KG1 (cell line): ENCODE measurements at regions not wholly inside any gene's neighbourhood (a gene's known extent, or its start where the extent isn't known, plus 50 kb on each side); places are given as distances from the start of the nearest gene placed in this dataset.

Experiments
- DNase-seq: peaks from one replicate; lab custom pipeline; 2025; lab: John Stamatoyannopoulos, UW

DNA sequence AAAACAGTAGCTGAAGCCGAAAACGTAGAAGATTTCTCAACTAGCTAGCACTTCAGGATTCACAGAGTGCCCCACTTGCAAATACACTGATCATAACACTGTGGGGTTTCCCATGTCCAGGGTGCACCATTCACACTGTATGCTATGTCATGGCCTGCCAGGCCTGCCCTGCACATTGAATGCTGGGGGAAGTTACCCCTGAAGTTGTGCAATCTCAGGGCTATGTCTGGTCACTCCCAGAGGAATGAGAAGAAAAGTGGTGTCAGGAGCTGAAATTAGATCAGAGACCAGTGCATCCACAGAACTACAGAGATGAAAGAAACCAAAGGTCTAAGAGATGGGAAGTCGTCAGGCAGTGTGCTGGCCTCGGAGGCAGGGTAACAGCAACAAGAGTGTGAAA, 196.8 kb downstream of the RAP2A start:
- DNase-seq = no peak

GRCh38 chr13:97631158-97631557, 197.2 kb downstream of the RAP2A start:
- no peak for DNase-seq

- no peak for DNase-seq
Measured at GRCh38 chr13:97639236-97639635, 205.3 kb downstream of the RAP2A start.

- no peak for DNase-seq
Measured at GRCh38 chr13:97640268-97640667, 206.3 kb downstream of the RAP2A start.

DNA sequence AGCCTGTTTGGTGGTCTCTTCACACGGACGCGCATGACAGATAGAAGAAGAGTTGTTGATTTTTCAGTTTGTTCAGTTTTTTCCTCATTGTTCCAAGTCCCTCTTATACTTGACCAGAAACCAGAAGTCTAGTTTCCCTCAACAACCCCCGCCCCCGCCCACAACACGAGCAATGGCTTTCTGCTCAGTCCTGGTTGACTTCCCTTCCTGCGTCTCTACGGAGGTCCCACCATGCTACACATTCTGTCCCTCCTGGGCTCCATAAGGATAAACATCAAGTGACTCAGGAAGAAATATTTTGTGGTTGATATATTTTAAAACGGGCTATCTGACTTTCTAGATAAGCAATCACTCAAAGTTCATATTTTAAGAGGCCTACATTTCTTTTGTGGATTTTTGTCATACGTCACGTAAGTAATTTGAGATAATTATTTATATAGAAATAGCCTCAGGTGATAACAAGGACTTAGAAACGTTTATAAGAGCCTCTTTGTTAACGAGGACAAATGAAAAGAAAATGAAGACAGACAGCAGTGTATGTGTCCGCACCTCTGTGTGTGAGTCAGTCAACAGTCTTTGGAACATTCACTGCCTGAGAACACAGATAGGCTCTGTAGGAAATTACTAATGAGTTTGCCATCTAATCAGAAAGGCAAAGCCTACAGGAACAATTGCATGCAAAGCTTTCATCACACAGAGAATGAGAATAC, 214.4 kb downstream of the RAP2A start:
- no peak for DNase-seq

GRCh38 chr13:97648881-97649224, 214.9 kb downstream of the RAP2A start:
- no peak for DNase-seq

DNA sequence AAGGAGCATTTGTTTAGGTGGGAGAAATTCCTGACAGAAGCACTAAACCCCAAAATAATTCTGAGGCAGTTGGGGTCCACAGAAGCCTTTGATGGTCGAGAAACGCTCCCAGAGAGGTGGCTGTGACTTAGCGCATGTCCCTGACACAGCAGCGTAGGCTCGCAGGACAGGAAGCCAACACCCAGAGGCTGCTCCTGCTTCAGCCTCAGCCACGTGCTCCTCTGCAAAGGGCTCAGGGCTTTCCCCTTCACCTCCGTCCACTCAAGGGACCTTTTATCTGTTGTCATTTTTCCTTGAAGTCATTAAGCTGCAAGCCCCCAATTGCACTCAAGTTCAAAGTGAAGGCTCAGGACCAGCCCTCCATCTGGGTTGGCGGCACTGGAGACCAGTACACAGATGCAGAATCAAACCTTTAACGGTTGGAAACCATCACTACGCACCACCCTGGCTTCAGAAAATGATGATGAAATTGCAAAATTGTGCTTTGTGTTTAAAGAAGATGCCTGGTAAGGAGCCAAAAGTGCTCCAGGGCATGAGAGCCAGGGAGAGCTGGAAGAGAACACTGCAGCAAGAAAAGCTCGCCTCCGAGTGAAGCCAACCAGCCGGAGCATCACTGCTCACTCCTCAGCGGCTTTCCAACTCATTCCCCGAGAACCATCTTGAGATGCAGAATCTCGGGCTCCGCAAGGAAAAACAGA, 219.6 kb downstream of the RAP2A start:
- DNase-seq = no peak

GRCh38 chr13:97654236-97654635, 220.3 kb downstream of the RAP2A start:
- DNase-seq = no peak

DNA sequence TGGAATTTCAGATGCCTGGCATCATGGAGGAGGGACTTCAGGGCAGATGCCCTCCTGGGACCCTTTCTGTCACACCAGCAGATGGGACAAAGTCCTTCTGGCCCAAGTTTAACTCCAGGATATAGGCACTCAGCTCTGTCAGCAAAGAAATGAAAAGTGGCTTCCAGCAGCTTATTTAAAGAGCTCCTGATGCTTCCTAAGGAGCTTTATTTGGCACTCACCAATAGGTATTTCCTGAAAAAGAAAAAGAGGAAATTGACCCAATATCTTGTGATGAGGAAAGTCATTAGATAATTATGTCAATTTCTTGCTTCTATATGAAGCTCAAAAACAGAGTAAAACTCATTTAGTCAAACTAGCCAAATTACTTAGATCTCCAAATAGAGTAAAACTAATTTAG, 224.6 kb downstream of the RAP2A start:
- DNase-seq = no peak

- DNase-seq = no peak
Measured at GRCh38 chr13:97659602-97660001, 225.6 kb downstream of the RAP2A start.

GRCh38 chr13:97660594-97661260, 226.8 kb downstream of the RAP2A start:
- no peak for DNase-seq

GRCh38 chr13:97686594-97686993, 252.6 kb downstream of the RAP2A start:
- DNase-seq = no peak

- DNase-seq = no peak
Measured at GRCh38 chr13:97692628-97693027, 258.7 kb downstream of the RAP2A start.

DNA sequence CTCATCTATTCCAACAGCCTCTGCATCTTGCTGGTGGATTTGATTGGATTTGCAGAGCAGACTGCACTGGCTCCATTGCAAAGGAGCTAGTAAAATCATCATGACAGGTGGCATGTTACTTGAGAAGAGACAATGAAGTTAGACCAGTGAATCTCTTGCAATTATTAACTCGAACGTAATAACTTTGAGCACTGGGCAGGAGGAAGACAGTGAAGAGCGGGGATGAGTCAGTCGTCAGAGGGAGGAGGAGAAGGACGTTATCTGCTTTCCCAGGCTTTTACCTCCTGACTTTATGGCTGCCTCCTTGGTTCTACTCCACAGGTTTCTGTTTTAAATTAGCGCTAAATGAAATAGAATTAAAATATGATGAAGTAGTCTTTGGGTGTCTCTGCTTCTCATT, 257.8 kb upstream of the IPO5 start:
- DNase-seq = no peak

- no peak for DNase-seq
Measured at GRCh38 chr13:97696921-97697320, 256.6 kb upstream of the IPO5 start.

- DNase-seq = no peak
Measured at GRCh38 chr13:97700306-97700848, 253.1 kb upstream of the IPO5 start.

DNA sequence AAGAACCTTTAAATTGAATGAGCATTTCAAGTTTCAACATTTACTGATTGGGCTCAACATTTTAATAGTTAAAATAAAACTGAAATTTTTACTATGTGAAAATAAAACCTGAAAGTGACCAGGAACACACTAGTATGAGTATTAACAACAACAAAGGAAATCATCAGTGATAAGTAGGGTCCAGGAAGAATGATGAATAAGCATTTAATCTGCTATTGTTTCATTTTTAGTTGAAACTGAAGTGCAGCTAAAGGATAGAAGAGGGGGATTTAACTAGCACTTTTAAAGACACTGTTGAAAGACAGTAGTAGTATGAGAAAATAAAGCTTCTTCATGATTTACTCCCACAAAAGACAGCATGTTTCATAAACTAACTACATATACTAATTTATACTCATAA, 250.9 kb upstream of the IPO5 start:
- no peak for DNase-seq

- DNase-seq = no peak
Measured at GRCh38 chr13:97710797-97711196, 242.7 kb upstream of the IPO5 start.

DNA sequence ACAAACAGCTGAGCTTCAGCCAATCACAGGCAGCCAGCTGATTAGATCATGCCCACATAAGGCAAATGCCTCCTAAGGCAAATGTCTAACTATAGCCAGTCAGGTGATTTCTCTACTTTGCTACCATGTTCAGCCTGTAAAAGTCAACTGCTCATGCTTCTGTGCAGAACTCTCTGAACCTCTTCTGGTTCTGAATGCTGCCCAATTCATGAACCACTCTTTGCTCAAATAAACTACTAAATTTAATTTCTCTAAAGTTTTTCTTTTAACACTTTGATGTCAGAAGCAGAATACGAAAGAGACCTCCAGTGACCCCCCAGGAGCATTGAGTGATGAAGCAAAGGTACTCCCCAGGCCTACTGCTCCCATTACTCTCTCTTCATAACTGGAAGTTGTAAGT, 240.7 kb upstream of the IPO5 start:
- DNase-seq = no peak

DNA sequence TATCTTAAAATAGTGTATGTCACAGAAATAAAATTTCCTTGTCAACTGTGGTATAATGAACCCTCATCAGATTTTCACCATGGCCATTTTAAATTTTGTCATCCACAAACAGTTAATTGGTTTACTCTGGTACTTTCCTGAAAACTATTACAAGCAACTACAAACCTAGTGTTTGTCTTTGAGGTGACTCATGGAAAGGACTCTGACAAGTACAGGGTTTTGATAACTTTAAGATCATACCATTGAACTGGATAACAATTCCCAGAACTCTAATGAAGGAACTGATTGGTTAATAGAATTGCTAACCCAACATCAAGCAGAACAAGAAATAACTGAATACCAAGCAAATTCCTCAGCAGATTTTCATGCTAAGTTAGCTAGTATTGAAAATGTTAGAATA, 237.7 kb upstream of the IPO5 start:
- DNase-seq = no peak

DNA sequence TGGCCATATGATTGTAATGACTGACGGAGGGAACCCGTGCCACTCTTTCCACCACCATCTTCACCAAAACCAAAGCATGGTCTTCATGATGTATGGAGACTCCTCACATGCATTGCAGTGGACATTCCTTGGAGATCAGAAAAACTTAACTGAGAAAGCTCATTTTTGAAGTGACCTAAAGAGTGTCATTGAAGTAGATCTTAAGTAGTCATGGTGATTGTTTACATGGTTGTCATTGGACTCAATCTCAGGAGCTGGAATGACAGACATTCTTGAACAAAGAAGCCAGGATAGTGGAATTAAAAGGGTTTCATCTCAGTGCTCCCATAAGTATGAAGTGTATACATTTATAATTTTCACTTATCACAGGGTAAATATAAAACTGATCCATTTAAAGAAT, 236.7 kb upstream of the IPO5 start:
- no peak for DNase-seq

DNA sequence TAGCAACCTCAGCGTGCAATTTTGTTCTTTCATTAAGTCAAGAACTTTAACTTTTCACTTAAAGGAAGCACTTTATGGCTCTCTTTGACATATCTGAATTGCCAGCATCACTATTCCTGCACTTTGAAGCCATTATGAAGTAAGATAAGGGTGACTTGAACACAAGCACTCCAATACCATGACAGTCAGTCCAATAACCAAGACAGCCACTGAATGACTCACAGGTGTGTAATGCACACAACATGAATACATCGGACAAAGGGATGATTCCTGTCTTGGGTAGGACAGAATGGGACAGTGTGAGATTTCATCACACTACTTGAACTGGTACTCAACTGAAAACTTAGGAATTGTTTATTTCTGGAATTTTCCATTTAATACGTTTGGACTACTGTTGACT, 233.7 kb upstream of the IPO5 start:
- DNase-seq = no peak

- DNase-seq = no peak
Measured at GRCh38 chr13:97720896-97721295, 232.6 kb upstream of the IPO5 start.
